WTC11 (cell line): ENCODE measurements at regions not wholly inside any gene's neighbourhood (a gene's known extent, or its start where the extent isn't known, plus 50 kb on each side); places are given as distances from the start of the nearest gene placed in this dataset.

ENCODE experiments used
- ATAC-seq: fragments of 200-7000 bp; cut with Tn5 transposase; 2 replicates; pipeline ENCODE4 v1.10.0; 2021; ENCODE audit warnings: mild to moderate bottlenecking, moderate library complexity
- CTCF ChIA-PET: fragments of 300-600 bp; sonication (Branson Sonifier 250); formaldehyde crosslinking; loops from one replicate; lab custom pipeline; 2021; ENCODE audit warnings: antibody characterized with exemption; lab: Charles Lee
- POLR2A ChIA-PET: fragments of 350-600 bp; sonication (Branson Sonifier 250); formaldehyde crosslinking; loops from one replicate; lab custom pipeline; 2021; ENCODE audit warnings: antibody characterized with exemption; lab: Charles Lee
- DNase-seq: peaks from one replicate; pipeline ENCODE4 v3.0.0; 2021; ENCODE audit warnings: low spot score
- H3K27ac Mint-ChIP-seq: 2 replicates; pipeline ENCODE4 v1.8.0; 2021; ENCODE audit warnings: mixed read lengths
- H3K27me3 Mint-ChIP-seq: 2 replicates; pipeline ENCODE4 v1.8.0; 2021; ENCODE audit warnings: low read depth, mild to moderate bottlenecking, moderate library complexity, mixed read lengths
- H3K36me3 Mint-ChIP-seq: 2 replicates; pipeline ENCODE4 v1.8.0; 2021; ENCODE audit warnings: mixed read lengths
- H3K4me1 Mint-ChIP-seq: 2 replicates; pipeline ENCODE4 v1.8.0; 2022; ENCODE audit warnings: mixed read lengths
- H3K4me3 Mint-ChIP-seq: 2 replicates; pipeline ENCODE4 v1.8.0; 2021; ENCODE audit warnings: mild to moderate bottlenecking, moderate library complexity, mixed read lengths
- H3K9me3 Mint-ChIP-seq: 2 replicates; pipeline ENCODE4 v1.8.0; 2021; ENCODE audit warnings: mixed read lengths
- CREB1 ChIP-seq: sonication (generic); formaldehyde crosslinking; IDR thresholded peaks from 2 replicates; pipeline ENCODE4 v1.8.0; 2023; ENCODE audit warnings: mild to moderate bottlenecking, missing genetic modification reagents
- E2F1 ChIP-seq: sonication (generic); formaldehyde crosslinking; IDR thresholded peaks from 2 replicates; pipeline ENCODE4 v1.8.0; 2022; ENCODE audit warnings: mild to moderate bottlenecking, missing genetic modification reagents
- ELF4 ChIP-seq: sonication (generic); formaldehyde crosslinking; IDR thresholded peaks from 2 replicates; pipeline ENCODE4 v1.8.1; 2022; ENCODE audit warnings: low read depth, mild to moderate bottlenecking, moderate library complexity, missing genetic modification reagents
- JUN ChIP-seq: sonication (generic); formaldehyde crosslinking; IDR thresholded peaks from 2 replicates; pipeline ENCODE4 v1.8.0; 2023; ENCODE audit warnings: mild to moderate bottlenecking, missing genetic modification reagents
- NFATC4 ChIP-seq: fragments of 250-450 bp; sonication (Bioruptor Pico); IDR thresholded peaks from 2 replicates; pipeline ENCODE4 v1.9.0; 2021; ENCODE audit warnings: mild to moderate bottlenecking
- NFYB ChIP-seq: sonication (generic); formaldehyde crosslinking; conservative IDR thresholded peaks from 2 replicates; pipeline ENCODE4 v1.8.0; 2022; ENCODE audit warnings: low read depth, missing genetic modification reagents
- NR1H2 ChIP-seq: sonication (generic); formaldehyde crosslinking; IDR thresholded peaks from 2 replicates; pipeline ENCODE4 v1.9.0; 2021; ENCODE audit warnings: mild to moderate bottlenecking, moderate library complexity, missing genetic modification reagents
- PRRX2 ChIP-seq: fragments of 250-450 bp; sonication (Bioruptor Pico); IDR thresholded peaks from 2 replicates; pipeline ENCODE4 v1.8.0; 2021; ENCODE audit warnings: mild to moderate bottlenecking
- RELA ChIP-seq: sonication (generic); formaldehyde crosslinking; IDR thresholded peaks from 2 replicates; pipeline ENCODE4 v1.8.1; 2022; ENCODE audit warnings: missing genetic modification reagents, mild to moderate bottlenecking, borderline replicate concordance
- SMAD3 ChIP-seq: sonication (generic); formaldehyde crosslinking; IDR thresholded peaks from 2 replicates; pipeline ENCODE4 v1.8.0; 2022; ENCODE audit warnings: missing genetic modification reagents, mild to moderate bottlenecking, borderline replicate concordance
- TEAD1 ChIP-seq: sonication (generic); formaldehyde crosslinking; IDR thresholded peaks from 2 replicates; pipeline ENCODE4 v1.8.0; 2022; ENCODE audit warnings: mild to moderate bottlenecking, missing genetic modification reagents
- TP53 ChIP-seq: sonication (generic); formaldehyde crosslinking; IDR thresholded peaks from 2 replicates; pipeline ENCODE4 v1.8.1; 2023; ENCODE audit warnings: mild to moderate bottlenecking, missing genetic modification reagents
- ZBTB43 ChIP-seq: sonication (generic); formaldehyde crosslinking; IDR thresholded peaks from 2 replicates; pipeline ENCODE4 v1.8.1; 2023; ENCODE audit warnings: mild to moderate bottlenecking, missing genetic modification reagents
- ZNF263 ChIP-seq: sonication (generic); formaldehyde crosslinking; IDR thresholded peaks from 2 replicates; pipeline ENCODE4 v1.8.1; 2022; ENCODE audit warnings: low read depth, mild to moderate bottlenecking, moderate library complexity, missing genetic modification reagents
- ZNF423 ChIP-seq: fragments of 250-450 bp; sonication (Bioruptor Pico); IDR thresholded peaks from 2 replicates; pipeline ENCODE4 v2.1.2; 2022; ENCODE audit warnings: mild to moderate bottlenecking, moderate library complexity
- TF ChIP-seq, protein P1 (sequence below): sonication (generic); formaldehyde crosslinking; IDR thresholded peaks from 2 replicates; pipeline ENCODE4 v1.8.1; 2023; ENCODE audit warnings: mild to moderate bottlenecking, moderate library complexity, missing genetic modification reagents
- TF ChIP-seq, protein P2 (sequence below): sonication (generic); formaldehyde crosslinking; IDR thresholded peaks from 2 replicates; pipeline ENCODE4 v1.8.1; 2022; ENCODE audit warnings: mild to moderate bottlenecking, missing genetic modification reagents, moderate library complexity, borderline replicate concordance
- TF ChIP-seq, protein P3 (sequence below): fragments of 250-450 bp; sonication (Bioruptor Pico); IDR thresholded peaks from 2 replicates; pipeline ENCODE4 v2.1.2; 2022; ENCODE audit warnings: mild to moderate bottlenecking, moderate library complexity
- TF ChIP-seq, protein P4 (sequence below): fragments of 250-450 bp; sonication (Bioruptor Pico); IDR thresholded peaks from 2 replicates; pipeline ENCODE4 v1.8.0; 2021; ENCODE audit warnings: mild to moderate bottlenecking
- TF ChIP-seq, protein P5 (sequence below): sonication (generic); formaldehyde crosslinking; IDR thresholded peaks from 2 replicates; pipeline ENCODE4 v1.8.0; 2022; ENCODE audit warnings: mild to moderate bottlenecking, missing genetic modification reagents

GRCh38 chr10:28971255-28971654 is 293.9 kb downstream of the BAMBI start:
- Mint-ChIP-seq H3K9me3 (peaks cover 6% of the 10 kb centered on the region), H3K27me3 (no peaks in the 10 kb centered on the region; the same call in none of the 2 replicates)
- DNase-seq: no peak
- TF ChIP-seq ZBTB43 (CRISPR knock-in tag) (no peak), ZNF423 (CRISPR knock-in tag) (no peak), TP53 (CRISPR knock-in tag) (no peak), SMAD3 (CRISPR knock-in tag) (no peak), RELA (no peak), ELF4 (no peak), E2F1 (CRISPR knock-in tag) (no peak), ZNF263 (CRISPR knock-in tag) (no peak), NR1H2 (CRISPR knock-in tag) (no peak), JUN (CRISPR knock-in tag) (no peak), CREB1 (CRISPR knock-in tag) (no peak), PRRX2 (CRISPR knock-in tag) (no peak), NFATC4 (CRISPR knock-in tag) (no peak), TEAD1 (no peak), NFYB (CRISPR knock-in tag) (no peak)
- TF ChIP-seq, protein P1, sequence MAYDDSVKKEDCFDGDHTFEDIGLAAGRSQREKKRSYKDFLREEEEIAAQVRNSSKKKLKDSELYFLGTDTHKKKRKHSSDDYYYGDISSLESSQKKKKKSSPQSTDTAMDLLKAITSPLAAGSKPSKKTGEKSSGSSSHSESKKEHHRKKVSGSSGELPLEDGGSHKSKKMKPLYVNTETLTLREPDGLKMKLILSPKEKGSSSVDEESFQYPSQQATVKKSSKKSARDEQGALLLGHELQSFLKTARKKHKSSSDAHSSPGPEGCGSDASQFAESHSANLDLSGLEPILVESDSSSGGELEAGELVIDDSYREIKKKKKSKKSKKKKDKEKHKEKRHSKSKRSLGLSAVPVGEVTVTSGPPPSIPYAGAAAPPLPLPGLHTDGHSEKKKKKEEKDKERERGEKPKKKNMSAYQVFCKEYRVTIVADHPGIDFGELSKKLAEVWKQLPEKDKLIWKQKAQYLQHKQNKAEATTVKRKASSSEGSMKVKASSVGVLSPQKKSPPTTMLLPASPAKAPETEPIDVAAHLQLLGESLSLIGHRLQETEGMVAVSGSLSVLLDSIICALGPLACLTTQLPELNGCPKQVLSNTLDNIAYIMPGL (CRISPR knock-in tag): no peak
- TF ChIP-seq, protein P2, sequence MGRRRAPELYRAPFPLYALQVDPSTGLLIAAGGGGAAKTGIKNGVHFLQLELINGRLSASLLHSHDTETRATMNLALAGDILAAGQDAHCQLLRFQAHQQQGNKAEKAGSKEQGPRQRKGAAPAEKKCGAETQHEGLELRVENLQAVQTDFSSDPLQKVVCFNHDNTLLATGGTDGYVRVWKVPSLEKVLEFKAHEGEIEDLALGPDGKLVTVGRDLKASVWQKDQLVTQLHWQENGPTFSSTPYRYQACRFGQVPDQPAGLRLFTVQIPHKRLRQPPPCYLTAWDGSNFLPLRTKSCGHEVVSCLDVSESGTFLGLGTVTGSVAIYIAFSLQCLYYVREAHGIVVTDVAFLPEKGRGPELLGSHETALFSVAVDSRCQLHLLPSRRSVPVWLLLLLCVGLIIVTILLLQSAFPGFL (CRISPR knock-in tag): no peak
- TF ChIP-seq, protein P3, sequence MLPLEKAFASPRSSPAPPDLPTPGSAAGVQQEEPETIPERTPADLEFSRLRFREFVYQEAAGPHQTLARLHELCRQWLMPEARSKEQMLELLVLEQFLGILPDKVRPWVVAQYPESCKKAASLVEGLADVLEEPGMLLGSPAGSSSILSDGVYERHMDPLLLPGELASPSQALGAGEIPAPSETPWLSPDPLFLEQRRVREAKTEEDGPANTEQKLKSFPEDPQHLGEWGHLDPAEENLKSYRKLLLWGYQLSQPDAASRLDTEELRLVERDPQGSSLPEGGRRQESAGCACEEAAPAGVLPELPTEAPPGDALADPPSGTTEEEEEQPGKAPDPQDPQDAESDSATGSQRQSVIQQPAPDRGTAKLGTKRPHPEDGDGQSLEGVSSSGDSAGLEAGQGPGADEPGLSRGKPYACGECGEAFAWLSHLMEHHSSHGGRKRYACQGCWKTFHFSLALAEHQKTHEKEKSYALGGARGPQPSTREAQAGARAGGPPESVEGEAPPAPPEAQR (CRISPR knock-in tag): no peak
- TF ChIP-seq, protein P4, sequence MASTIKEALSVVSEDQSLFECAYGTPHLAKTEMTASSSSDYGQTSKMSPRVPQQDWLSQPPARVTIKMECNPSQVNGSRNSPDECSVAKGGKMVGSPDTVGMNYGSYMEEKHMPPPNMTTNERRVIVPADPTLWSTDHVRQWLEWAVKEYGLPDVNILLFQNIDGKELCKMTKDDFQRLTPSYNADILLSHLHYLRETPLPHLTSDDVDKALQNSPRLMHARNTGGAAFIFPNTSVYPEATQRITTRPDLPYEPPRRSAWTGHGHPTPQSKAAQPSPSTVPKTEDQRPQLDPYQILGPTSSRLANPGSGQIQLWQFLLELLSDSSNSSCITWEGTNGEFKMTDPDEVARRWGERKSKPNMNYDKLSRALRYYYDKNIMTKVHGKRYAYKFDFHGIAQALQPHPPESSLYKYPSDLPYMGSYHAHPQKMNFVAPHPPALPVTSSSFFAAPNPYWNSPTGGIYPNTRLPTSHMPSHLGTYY: no peak
- TF ChIP-seq, protein P5, sequence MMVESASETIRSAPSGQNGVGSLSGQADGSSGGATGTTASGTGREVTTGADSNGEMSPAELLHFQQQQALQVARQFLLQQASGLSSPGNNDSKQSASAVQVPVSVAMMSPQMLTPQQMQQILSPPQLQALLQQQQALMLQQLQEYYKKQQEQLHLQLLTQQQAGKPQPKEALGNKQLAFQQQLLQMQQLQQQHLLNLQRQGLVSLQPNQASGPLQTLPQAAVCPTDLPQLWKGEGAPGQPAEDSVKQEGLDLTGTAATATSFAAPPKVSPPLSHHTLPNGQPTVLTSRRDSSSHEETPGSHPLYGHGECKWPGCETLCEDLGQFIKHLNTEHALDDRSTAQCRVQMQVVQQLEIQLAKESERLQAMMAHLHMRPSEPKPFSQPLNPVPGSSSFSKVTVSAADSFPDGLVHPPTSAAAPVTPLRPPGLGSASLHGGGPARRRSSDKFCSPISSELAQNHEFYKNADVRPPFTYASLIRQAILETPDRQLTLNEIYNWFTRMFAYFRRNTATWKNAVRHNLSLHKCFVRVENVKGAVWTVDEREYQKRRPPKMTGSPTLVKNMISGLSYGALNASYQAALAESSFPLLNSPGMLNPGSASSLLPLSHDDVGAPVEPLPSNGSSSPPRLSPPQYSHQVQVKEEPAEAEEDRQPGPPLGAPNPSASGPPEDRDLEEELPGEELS: no peak
- TF ChIP-seq, all 79 proteins: peak for 0
- no peak for ATAC-seq
- CTCF ChIA-PET: no interaction called here
- peaks cover 15% of the 10 kb centered on the region for H3K4me1 Mint-ChIP-seq
- no peak overlapping the region for H3K4me3 Mint-ChIP-seq
- H3K36me3 Mint-ChIP-seq: no peaks in the 10 kb centered on the region
- POLR2A ChIA-PET: no interaction called here
- no peak overlapping the region for H3K27ac Mint-ChIP-seq
